SKM-1 (cell line): ENCODE measurements at regions not wholly inside any gene's neighbourhood (a gene's known extent, or its start where the extent isn't known, plus 50 kb on each side); places are given as distances from the start of the nearest gene placed in this dataset.

Experiments used
- DNase-seq: peaks from one replicate; lab custom pipeline; 2025; ENCODE audit not compliant: unreplicated experiment; lab: John Stamatoyannopoulos, UW

GRCh38 chr9:115914291-115914690, 239.3 kb upstream of the PAPPA start:
- no peak for DNase-seq

GRCh38 chr9:115921301-115921700, 232.3 kb upstream of the PAPPA start:
- no peak for DNase-seq

DNA sequence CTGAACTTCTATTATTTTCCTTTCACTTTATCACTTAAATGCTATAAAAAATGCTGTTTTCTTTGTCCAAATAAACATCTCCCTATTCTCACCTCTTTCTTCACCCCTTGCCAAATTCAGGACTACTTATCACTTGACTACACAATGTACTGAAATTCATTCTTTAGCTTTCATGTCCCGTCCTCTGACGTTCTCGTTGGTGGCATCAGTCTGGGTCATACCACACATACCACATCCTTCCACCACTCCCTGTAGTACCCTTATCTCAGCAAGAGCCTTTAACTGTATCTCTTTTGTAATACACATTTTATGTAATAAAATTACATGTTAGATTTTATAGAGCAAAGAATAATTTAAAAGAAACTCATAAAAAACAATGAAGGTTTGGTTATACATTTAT, 231.1 kb upstream of the PAPPA start:
- no peak for DNase-seq

DNA sequence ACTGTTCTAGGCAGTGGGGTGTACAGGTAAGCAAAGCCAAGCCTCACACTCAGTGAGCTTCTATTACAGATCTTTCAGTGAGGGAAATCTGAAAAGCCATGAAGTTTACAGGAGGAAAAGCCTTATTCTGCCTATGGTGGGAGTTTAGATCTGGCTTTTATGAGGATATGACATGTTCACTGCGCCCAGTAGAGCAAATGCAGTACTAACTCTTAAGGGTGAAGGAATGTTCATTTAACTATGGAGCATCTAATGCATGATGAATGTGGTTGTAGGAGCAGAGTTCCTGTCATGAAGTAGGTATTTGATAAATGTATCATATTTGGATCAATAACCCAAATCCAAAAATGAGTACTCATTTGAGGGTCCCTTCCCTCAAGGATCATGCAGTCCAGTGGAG, 230.2 kb upstream of the PAPPA start:
- no peak for DNase-seq

- no peak for DNase-seq
Measured at GRCh38 chr9:115923903-115924668, 229.5 kb upstream of the PAPPA start.

DNA sequence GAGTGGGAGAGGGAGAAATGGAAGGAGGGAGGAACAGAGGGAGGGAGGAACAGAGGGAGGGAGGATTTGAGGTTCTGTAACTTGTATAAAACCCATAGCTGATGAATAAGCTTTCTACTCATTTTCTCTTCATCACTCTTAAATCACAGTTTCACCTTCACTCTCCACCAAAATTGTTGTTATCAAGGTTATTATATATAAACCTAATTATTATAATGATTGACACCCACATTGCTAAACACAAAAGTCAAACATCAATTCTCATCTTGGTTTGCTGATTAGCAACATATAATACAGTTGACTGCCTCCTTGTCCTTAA, 229.0 kb upstream of the PAPPA start:
- DNase-seq = no peak

- DNase-seq = no peak
Measured at GRCh38 chr9:115925424-115925823, 228.2 kb upstream of the PAPPA start.

GRCh38 chr9:115930472-115930871, 223.1 kb upstream of the PAPPA start:
- no peak for DNase-seq

GRCh38 chr9:115938479-115938878, 215.1 kb upstream of the PAPPA start:
- no peak for DNase-seq

DNA sequence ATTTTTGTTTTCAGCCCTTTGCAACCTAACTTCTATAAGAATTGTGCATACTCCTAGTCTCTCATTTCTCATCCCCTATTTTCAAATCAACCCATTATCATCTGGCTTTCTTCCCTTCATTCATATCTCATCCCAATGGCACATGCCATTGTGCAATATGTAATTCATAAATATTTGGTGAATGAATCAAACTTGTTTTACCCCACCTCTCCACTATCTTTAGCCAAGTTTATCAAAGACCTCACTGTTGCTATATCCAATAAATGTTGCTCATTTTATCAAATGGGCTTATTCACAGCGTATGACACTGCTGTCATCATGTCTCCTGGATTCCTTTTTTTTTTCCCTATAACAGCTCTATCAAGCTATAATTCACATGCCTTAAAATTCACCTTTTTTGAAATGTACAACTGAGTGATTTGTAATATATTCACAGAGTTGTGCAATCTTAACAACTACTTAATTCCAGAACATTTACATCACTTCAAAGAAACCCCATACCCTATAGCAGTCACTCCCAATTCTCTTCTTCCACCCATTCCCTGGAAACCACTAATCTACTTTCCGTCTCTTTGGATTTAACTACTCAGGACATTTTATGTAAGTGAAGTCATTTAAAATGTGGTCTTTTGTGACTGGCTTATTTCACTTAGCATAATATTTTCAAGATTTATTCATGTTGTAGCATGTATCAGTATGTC, 214.4 kb upstream of the PAPPA start:
- DNase-seq = no peak

DNA sequence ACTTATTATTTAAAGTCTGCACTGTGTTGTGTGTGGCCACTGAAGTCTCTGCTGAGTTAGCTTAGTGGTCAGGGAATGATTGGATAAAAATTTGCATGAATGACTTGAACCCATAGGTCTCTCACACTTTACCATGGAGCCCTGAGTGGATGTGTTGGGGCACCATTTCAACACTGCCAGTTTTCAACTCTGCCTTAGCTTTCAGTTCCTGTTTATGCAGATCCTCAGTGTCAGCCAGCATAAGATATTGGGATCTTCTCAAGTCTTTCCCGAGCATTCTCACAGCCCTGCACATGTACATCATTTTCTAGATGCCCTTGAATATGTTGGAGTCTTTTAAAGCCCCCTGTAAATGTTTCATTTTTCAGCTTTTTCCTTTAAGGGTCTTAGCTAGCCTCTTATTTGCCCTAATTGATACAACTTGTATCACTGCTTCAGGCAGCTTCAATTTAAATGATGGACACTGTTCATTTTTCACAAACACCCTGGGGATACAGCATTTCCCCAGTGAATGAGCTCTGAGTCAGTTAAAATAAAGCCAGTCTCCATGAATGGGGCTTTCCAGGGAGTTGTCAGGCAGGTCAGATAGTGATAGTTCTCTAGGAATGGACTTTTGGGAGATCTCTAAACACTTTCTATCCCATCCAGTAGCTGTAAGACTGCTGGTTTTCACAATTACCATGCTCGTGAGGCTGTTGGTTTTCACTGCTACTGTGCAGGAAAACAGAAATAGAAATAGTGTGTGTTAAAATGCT, 211.9 kb upstream of the PAPPA start:
- no peak for DNase-seq

GRCh38 chr9:115943431-115944165, 210.0 kb upstream of the PAPPA start:
- no peak for DNase-seq

DNA sequence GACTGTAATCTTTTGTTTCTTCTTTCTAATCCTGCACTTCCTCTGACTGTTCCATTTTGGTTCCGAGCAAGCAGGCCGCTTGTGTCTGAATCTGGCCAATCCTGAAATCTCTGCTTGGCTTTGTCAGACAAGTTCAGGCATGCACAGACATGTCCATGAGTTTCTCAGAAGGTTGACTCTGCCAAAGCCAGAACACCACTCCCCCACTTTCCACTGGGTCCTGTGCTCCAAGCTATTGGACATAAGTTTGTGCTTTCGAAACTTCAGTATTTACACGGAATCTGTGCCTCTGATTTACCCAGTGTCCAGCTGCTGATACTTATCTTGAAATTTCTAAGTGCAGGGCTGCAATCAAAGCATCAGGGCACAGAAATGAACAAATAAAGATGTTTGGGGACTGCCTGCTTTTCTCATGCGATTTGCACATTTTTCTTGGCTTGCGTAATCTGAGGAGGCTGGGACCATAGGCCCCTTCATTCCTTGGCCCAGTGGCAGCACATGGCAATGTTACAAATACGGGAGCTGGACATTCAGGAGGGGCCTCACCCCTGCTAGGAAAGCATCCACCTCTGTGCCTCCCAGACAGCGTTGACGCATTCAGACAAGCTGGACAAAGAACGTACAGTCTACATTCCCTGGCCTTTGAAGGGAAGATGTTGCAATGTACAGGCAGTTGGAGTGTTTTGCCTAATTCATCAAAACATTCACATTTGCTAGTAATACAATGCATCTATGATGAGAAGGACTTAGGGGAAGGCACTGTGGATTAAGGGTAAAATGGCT, 209.2 kb upstream of the PAPPA start:
- no peak for DNase-seq

DNA sequence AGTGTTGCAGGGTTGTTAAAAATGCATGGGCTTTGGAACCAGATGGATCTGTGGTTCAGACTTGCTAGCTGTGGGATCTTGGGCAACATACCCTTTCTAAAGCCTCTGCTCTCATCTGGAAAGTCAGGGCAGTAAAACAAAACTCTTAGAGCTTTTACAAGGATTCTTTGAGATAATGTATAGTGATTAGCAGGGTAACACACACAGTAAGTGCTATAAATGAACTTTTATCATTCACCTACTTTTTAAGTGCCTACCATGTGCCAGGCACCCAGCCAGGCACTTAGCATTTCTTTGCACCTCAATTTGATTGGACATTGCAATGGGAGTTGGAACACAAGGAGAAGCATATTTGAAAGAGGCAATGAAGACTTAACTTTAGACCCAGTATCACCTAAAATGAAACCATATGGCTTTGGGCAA, 208.6 kb upstream of the PAPPA start:
- no peak for DNase-seq

- no peak for DNase-seq
Measured at GRCh38 chr9:115946530-115946929, 207.1 kb upstream of the PAPPA start.

DNA sequence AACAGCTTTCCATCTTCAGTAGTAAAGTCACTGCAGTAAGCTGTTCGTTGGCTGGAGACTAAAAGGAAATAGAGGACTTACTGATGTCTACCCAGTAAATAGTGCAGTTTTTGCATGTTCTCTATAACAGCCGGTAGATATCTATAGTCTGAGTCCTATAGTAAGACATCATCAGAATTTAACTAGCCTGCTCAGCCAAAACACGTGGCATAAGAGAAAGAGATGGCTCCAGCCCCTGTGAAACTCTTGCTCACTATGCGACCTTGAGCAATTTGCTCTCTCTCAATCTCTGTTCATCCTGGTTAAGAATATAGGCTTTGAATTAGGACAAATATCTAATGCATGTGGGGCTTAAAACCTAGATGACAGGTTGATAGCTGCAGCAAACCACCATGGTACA, 201.6 kb upstream of the PAPPA start:
- DNase-seq = no peak

DNA sequence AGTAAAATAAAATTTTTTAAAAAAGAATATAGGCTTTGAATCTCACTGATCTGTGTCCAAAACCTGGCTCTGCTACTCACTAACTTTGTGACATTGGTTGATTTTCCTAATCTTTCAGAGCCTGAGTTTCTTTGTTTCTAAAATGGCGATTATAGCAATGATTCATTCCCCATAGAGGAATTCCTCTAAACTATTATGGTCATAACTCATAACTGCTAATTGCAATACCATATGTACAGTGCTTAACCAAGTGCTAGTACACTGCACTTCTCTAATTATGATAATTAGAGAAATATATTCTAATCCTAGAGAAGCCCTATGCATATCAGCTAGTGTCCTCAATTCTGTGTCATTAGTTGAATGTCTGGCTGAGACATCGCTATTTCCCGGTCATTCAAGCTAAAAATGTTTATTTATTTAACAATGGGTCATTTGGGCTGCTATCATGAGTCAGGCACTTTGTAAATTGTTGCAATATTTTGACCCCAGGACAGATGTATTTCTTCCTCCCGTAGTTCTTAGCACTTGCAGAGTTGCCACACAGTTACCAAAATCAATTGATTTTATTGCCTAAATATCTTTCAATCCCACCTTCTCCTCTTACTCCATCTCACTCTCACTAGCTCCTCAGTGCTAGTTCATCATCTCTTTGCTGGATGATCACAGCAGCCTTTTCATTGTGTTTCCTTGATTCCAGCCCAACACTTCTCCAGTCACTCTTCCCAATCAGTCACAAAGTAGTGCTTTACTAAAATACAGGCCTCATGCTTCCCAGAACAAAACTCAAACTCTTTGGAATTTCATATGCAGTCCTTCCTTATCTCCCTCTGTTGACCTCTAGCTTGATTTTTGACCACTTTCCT, 200.9 kb upstream of the PAPPA start:
- no peak for DNase-seq

GRCh38 chr9:115956371-115956770, 197.2 kb upstream of the PAPPA start:
- DNase-seq = no peak

DNA sequence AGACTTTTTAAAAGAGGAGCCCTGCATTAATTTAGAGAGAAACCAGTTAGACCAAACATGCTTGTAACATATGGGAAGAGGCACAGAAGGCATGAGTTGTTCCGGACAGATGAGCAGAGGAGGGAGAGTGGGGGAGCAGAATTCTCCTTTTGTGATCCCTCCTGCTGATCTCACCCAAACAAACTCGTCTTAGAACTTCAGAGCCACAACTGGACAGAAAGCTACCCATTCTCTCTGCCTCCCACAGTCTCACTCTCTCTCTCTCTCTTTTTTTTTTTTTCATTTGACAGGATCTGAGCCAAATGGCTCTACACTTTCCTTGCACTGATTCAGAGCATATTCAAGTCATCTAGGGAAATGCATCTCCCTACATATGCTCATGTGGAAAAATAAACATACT, 196.0 kb upstream of the PAPPA start:
- no peak for DNase-seq
